ENCODE measurements at regions not wholly inside any gene's neighbourhood (a gene's known extent, or its start where the extent isn't known, plus 50 kb on each side); places are given as distances from the start of the nearest gene placed in this dataset.

DNA sequence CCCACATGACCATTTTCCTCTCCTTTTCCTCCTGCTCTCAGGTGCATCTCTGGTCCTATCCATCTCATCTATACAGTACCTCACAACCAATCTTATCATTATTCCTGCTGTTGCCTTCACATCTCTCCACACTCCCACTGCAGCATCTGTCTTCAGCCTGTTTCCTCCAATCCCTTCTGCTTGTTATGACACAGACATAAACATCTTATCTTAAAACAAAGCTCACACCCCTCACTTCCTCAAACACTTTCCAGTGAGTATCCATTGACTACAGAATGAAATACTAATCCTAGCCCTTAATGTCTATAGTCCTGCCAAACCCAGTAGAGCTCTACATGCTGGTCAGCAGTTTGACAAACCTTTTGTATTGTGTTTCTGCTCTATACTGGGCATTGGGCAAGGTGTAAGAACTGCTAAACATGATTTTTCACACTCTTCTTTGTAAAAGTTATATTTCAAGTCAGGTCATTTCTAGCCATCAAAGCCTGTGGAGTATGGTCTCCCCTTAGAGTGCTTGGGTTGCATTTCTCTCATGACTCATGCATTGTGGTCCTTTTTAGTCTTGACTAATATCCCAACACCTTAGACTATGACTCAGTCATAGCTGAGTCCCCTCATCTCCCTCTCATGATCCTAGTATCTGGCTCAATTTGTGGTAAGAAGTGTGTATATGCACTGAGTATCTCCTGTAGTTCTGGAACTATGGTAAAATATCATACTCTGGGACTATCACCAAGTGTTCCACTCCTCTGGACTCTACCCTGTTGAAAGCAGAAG is 187.0 kb downstream of the CYRIA start:
- no peak for TF ChIP-seq LEF1 (IDR thresholded peaks at IDR 0.05; ENCODE audit: borderline replicate concordance)
- TF ChIP-seq FOXK2 (IDR thresholded peaks at IDR 0.05), result no peak
- no peak for TF ChIP-seq TARDBP (IDR thresholded peaks at IDR 0.05)
- no peak for TF ChIP-seq BHLHE40 (IDR thresholded peaks at IDR 0.05; ENCODE audit: borderline replicate concordance)
- TF ChIP-seq SP1 (IDR thresholded peaks at IDR 0.05), result no peak
- no peak for TF ChIP-seq HDGF (IDR thresholded peaks at IDR 0.05; ENCODE audit: borderline replicate concordance)
- no peak for TF ChIP-seq FOXM1 (IDR thresholded peaks at IDR 0.05; ENCODE audit: borderline replicate concordance)
- no peak for TF ChIP-seq SUZ12 (IDR thresholded peaks at IDR 0.05)
- no peak for TF ChIP-seq ELF4 (IDR thresholded peaks at IDR 0.05)
- no peak for TF ChIP-seq ARNT (IDR thresholded peaks at IDR 0.05)
- TF ChIP-seq FOXA1 (IDR thresholded peaks at IDR 0.05), result no peak
- no peak for TF ChIP-seq CTBP1 (IDR thresholded peaks at IDR 0.05; ENCODE audit: borderline replicate concordance)
- no peak for TF ChIP-seq NFRKB (IDR thresholded peaks at IDR 0.05)
- TF ChIP-seq L3MBTL2 (conservative IDR thresholded peaks at IDR 0.05), result no peak
